T47D (cell line): ENCODE measurements at regions not wholly inside any gene's neighbourhood (a gene's known extent, or its start where the extent isn't known, plus 50 kb on each side); places are given as distances from the start of the nearest gene placed in this dataset.

ENCODE experiments used
- DNase-seq, 2 experiments: peaks; one replicate each; pipeline versions ENCODE4 v3.0.0 to v3.0.0-alpha.2; 2011 to 2012; ENCODE audit warnings: low read depth in 1 of 2, low spot score in 1 of 2
- JUND ChIP-seq: IDR thresholded peaks from 2 replicates; pipeline ENCODE4 v1.6.1; 2012; ENCODE audit warnings: low read depth
- in situ Hi-C: cut with HindIII; loops from 2 replicates; pipeline ENCODE4 v1.10.0; 2016; ENCODE audit warnings: low sequenced_read_pairs, low pct_unique_long_range_greater_than_20kb

DNA sequence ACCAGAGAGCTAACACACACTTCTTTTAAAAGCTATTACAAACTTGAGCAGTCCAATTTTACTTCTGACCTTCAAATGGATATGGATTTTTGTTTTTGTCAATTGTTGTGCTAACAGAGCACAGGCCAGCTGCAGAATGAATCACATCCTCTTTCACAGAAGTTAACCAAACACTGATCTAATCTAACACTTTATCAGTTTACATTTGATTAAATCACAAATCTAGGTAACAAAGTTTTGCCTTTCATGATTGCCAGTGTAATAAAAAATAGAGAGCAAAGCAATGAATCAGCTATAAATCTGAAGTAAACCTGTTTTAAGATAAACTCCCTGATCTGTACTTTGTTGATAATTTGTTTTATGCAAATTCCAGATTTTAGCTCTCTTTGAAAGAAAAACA lies 273.1 kb upstream of the RGS6 start:
- in situ Hi-C loops: no loop called here
- no peak for DNase-seq
- no peak for TF ChIP-seq JUND

DNA sequence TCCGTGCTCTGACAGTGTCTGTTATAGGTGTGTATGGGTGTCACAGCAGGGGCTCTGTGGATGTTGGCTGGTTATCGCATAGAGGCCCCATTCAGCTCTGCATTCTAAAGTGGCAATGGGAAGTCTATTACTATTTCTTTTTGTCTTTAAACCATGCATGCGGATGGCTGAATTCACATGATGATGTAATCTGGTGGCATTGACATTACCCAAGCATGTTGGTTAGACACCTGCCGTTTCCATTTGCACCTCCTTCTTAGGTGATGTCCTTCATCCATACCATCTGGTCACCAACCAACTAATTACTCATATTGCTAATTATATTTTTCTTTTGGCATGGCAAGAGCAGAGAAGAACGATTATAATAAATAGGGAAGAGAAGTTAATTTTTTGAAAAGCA lies 270.8 kb upstream of the RGS6 start:
- DNase-seq: no peak
- no peak for TF ChIP-seq JUND
- in situ Hi-C loops: no loop called here

DNA sequence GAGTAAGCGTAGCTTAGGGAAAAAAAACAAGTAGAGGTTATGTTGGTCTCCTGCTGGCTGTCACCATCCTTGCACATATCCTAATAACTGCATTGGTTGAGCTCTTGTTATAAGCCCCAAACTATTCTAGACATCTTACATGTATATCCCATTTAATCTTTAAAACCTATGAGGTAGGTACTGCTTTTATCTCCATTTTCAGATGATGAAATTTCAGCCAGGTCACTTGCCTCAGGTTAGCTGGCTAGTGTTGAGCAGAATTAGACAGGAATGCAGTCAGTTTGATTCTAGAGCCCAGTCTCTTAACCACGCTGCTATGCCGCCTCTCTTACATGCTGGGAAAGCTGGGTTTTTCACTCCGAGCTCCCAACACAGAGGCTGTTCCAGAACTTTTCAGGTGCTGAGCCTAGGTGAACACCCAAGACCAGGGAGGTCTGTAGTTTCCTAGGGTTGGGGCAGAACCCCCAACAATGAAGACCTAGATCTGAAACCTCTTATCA lies 269.9 kb upstream of the RGS6 start:
- in situ Hi-C loops: no loop called here
- TF ChIP-seq JUND: no peak
- DNase-seq: no peak

DNA sequence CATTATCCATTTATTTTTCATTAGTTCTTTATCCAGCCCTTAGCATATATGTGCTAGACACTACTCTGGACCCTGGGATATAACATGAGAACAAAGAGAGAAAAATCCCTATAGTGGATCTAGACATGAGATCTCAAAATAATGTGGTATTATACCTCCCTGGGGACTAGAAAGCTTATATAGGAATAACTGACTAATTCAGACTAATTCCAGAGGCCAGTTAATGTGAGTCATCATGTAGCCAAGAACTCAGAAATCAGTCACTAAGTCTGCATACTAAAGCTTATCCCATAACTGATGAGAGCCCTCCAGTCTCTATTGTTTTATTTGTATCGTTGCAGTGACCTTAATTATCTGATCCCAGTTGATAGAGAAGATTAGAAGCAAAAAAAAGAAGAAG lies 267.1 kb upstream of the RGS6 start:
- in situ Hi-C loops: no loop called here
- TF ChIP-seq JUND: no peak
- no peak for DNase-seq

DNA sequence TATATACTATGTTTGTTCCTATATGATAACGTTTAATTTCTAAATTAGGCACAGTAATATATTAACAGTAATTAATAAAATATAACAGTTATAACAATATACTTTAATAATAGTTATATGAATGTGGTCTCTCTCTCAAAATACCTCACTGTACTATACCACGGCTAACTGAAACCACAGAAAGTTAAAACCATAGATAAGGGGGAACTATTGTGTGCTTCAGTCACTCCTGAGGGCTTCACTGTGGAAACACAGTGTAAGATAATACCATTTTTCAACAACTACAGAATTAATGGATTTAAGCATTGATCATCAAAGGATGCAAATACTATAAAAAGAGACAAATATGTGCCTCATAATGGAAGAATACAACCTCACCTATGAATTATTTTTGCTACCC lies 266.4 kb upstream of the RGS6 start:
- no peak for TF ChIP-seq JUND
- no peak for DNase-seq
- in situ Hi-C loops: no loop called here

DNA sequence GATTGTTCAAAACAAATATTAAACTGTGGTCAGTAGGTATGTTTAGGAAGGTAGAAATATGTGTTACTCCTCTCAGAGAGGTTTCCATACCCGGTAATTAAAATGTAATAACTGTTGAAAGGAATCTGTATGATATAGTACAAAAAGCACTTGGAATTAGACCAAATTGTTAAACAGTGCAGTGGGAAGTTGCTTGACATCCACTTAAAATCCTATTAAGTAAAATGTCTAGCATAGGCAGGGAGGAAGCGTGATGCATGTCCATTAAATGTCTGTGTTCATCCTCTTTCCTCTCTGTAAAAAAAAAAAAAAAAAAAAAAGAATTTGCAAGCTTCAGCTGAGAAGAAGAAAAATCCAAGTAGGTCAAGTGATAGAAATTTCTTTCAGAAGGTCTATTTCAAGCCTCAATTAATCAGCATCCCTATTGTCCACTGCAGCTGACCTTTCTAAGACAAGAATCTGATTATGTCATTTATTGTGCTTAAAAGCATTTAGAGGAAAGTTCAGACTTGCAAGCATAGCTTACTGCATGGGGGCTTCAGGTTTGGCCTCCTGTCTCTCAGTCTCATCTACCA lies 265.6 kb upstream of the RGS6 start:
- TF ChIP-seq JUND: no peak
- in situ Hi-C loops: no loop called here
- no peak for DNase-seq

DNA sequence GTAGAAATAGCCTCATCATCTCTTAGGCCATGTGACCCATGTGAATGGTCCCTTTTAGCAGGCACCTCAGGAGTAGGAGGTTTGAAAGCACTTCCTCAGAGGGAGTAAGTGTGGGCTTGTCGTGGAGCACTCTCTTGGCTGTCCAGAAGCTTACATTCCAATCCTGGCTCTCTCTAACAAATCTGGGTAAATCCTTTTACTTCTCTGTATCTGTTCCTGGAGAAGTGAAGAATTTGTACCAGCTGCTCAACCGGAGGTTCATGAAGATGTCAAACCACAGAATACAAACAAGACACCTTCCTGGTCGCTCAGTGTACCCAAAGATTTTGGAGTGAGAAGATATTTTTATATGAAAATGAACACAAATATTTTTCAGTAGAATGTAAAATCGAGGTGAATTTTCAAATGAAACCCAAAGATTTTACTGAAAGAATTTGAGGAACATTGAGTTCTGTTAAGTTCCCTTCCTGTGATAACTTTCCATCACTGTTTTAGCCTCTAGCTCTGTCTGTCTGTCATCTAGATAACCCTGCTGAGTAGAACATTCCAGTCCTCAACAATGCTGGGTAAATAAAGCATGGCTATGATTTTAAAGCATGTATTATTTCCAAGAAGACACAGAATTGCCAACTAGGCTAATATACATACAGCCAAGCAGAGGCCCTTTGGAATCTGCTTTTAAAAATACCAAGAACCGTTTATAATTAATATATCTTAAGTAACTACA lies 263.9 kb upstream of the RGS6 start:
- no peak for TF ChIP-seq JUND
- in situ Hi-C loops: no loop called here
- peak in 1 of 2 experiments; percentile 47 for DNase-seq

DNA sequence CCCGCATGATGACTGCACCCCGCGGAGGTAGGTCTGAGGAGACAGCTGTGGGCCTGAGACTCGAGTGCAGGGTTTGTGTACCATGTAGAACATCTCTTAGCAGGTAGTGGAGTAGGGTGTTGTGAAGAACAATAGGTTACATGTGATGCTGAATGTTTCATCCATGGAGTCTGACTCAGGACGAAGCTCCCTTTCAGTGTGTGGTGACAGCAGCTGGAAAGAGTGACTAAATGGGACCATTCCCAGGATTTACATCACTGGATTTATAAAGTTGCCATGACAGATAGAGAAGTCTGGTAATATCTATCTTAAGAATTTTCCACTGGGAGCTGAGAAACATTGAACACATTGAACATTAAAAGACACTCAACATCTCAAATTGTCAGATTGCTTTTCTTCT lies 259.6 kb upstream of the RGS6 start:
- TF ChIP-seq JUND: no peak
- in situ Hi-C loops: no loop called here
- DNase-seq: no peak

DNA sequence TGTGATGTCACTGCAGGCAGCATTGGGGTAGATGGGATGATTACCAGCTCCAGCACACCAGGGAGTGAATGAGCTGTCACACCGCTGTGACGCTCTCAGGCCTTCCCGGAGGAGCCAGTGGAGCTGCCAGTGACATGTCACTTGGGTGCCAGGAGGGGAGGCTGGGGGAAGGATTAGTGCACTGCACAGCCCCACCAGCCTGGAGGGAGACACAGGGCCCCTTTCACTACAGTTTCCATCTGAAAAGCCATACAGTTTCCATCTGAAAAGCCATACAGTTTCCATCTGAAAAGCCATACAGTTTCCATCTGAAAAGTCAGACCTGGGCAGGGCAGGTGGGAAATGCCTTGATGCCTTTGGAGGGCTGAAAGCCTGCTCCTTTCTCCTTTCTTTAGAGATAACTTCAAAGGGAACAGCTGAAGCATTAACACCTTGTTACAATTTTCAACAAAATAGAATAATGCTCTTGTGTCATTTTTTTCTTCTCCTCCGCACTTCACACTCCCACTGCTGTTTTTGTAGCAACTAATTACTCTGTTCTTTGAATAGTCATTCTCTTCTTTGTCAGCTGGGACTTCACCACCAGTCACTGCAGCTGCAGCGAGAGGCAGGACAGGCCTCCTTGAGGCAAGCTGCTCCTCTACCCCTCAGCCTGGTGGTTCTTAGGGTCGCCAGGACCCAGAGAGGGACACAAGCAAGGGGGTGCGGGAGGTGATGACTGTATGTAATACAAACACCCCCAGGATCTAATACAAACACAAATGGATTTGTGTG lies 256.9 kb upstream of the RGS6 start:
- no peak for TF ChIP-seq JUND
- in situ Hi-C loops: no loop called here
- no peak for DNase-seq

DNA sequence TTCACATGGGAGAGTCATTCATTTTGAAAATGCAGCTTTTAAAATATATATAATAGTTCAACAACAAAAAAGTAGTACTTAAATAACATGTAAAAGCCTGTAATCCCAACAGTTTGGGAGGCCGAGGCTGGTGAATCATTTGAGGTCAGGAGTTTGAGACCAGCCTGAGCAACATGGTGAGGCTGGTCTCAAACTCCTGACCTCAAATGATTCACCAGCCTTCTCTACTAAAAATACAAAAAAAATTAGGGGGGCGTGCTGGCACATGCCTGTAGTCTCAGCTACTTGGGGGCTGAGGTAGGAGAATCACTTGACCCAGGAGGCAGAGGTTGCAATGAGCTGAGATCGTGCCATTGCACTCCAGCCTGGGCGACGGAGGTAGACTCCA lies 256.3 kb upstream of the RGS6 start:
- in situ Hi-C loops: no loop called here
- TF ChIP-seq JUND: no peak
- no peak for DNase-seq

DNA sequence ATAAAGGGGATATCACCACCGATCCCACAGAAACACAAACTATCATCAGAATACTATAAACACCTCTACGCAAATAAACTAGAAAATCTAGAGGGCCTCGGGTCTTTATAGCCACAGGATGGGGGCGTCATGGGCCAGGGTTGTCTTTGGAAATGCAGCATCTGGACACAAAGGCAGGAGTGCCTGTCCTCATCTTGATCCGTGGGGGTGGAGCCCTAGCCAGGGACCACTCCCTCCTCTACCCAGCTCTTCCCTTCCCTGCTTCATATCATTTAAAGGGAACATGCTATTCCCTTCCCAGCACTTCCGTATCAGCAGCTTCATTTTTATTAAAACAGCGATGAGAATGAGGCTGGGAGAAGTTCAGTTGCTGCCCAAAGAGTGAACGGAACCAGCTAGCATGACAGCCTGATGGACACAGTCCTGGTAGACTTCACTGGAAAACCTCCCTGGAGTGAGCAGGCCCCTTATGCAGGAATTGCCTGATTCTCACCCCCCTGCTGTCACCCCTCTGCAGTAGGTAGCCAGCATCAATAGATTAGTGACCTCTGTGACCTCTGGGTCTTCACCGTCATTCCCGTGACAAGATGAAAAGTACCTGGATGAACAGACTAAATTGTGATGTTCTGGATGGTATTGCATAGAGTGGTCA lies 251.4 kb upstream of the RGS6 start:
- DNase-seq: no peak
- no peak for TF ChIP-seq JUND
- in situ Hi-C loops: no loop called here

DNA sequence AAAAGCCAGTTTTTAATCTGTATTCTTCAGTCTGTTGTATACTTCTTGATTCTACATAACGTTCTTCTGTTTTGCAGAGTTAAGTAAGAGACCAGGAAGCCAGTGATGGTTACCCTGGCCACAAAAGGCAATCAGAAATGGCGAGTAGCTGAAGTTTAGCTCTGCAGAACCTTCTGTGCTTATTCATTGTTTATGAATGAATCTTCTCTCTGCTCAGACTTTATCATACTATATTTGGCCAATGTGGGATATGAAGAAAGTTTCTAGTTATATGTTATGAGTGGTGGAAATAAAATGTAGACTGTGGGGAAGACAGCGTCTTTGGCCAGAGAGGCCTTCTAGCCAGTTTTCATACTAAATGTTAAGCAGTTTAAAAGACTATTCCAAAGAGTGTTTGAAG lies 249.9 kb upstream of the RGS6 start:
- in situ Hi-C loops: no loop called here
- no peak for TF ChIP-seq JUND
- DNase-seq: no peak

DNA sequence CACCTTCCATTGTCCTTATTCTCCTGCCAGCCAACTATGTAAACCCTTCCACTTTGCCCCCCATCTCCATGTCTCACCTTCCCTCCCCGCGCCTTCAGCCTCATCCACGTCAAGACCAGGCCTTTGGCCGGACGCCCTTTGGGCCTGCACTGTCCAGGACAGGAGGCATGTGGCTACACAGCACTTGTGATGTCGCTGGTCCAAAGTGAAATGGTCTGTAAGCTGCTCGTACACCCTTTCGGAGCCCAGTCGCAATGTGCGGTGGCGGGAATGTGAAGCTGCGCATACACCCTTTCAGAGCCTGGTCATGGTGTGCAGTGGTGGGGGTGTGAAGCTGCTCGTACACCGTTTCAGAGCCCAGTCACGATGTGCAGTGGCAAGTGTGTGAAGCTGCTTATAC lies 247.9 kb upstream of the RGS6 start:
- DNase-seq: no peak
- TF ChIP-seq JUND: no peak
- in situ Hi-C loops: no loop called here
